ENCODE measurements at regions not wholly inside any gene's neighbourhood (a gene's known extent, or its start where the extent isn't known, plus 50 kb on each side); places are given as distances from the start of the nearest gene placed in this dataset.

- TF ChIP-seq, protein P1, sequence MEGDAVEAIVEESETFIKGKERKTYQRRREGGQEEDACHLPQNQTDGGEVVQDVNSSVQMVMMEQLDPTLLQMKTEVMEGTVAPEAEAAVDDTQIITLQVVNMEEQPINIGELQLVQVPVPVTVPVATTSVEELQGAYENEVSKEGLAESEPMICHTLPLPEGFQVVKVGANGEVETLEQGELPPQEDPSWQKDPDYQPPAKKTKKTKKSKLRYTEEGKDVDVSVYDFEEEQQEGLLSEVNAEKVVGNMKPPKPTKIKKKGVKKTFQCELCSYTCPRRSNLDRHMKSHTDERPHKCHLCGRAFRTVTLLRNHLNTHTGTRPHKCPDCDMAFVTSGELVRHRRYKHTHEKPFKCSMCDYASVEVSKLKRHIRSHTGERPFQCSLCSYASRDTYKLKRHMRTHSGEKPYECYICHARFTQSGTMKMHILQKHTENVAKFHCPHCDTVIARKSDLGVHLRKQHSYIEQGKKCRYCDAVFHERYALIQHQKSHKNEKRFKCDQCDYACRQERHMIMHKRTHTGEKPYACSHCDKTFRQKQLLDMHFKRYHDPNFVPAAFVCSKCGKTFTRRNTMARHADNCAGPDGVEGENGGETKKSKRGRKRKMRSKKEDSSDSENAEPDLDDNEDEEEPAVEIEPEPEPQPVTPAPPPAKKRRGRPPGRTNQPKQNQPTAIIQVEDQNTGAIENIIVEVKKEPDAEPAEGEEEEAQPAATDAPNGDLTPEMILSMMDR (IDR thresholded peaks at IDR 0.05) = no peak
- no peak for TF ChIP-seq POLR2A (IDR thresholded peaks at IDR 0.05)
- TF ChIP-seq POLR2AphosphoS5 (IDR thresholded peaks at IDR 0.05) = no peak
These were observed 303.7 kb upstream of the RRP15 start for GRCh38 chr1:217981430-217981829.

All from breast epithelium (tissue), 3 donors.